SU-DHL-6 (cell line): ENCODE measurements at regions not wholly inside any gene's neighbourhood (a gene's known extent, or its start where the extent isn't known, plus 50 kb on each side); places are given as distances from the start of the nearest gene placed in this dataset.

Experiments used
- H2AFZ ChIP-seq: fragments of 200-600 bp; sonication (generic); 2 replicates; pipeline ENCODE4 v1.6.1; 2014; ENCODE audit warnings: low read depth, mild to moderate bottlenecking, moderate library complexity, mixed read lengths, antibody characterized with exemption, low read length; ENCODE audit not compliant: severe bottlenecking
- H3F3A ChIP-seq: fragments of 200-600 bp; shearing (Covaris generic); 2 replicates; pipeline ENCODE4 v1.6.0; 2016; ENCODE audit warnings: antibody characterized with exemption, mild to moderate bottlenecking; ENCODE audit not compliant: insufficient read depth
- H3K27ac ChIP-seq: fragments of 200-600 bp; sonication (generic); 2 replicates; pipeline ENCODE4 v1.5.1; 2016; ENCODE audit warnings: low read depth, mild to moderate bottlenecking, low read length, moderate library complexity, mixed read lengths
- H3K27me3 ChIP-seq: fragments of 200-600 bp; sonication (generic), shearing (Covaris generic); 2 replicates; pipeline ENCODE4 v1.6.0; 2014; ENCODE audit warnings: mild to moderate bottlenecking, low read length
- H3K36me3 ChIP-seq: fragments of 200-600 bp; sonication (generic); 2 replicates; pipeline ENCODE4 v1.6.1; 2014; ENCODE audit warnings: mild to moderate bottlenecking, low read length, mixed read lengths
- H3K4me2 ChIP-seq: fragments of 300-600, 200-600 bp; shearing (Covaris generic), sonication (generic); 2 replicates; pipeline ENCODE4 v1.6.0; 2014; ENCODE audit warnings: low read length, low read depth, mild to moderate bottlenecking; ENCODE audit not compliant: poor library complexity, severe bottlenecking
- H3K4me3 ChIP-seq: fragments of 200-600 bp; sonication (generic); 2 replicates; pipeline ENCODE4 v1.5.1; 2014; ENCODE audit warnings: antibody characterized with exemption, low read length, mild to moderate bottlenecking, mixed read lengths; ENCODE audit not compliant: insufficient read depth, poor library complexity, severe bottlenecking
- H3K79me2 ChIP-seq: fragments of 200-600 bp; sonication (generic); 2 replicates; pipeline ENCODE4 v1.6.1; 2014; ENCODE audit warnings: mild to moderate bottlenecking, low read length, moderate library complexity; ENCODE audit not compliant: insufficient read depth
- H3K9ac ChIP-seq: fragments of 200-600 bp; sonication (generic); 2 replicates; pipeline ENCODE4 v1.7.0; 2014; ENCODE audit warnings: mild to moderate bottlenecking, low read length
- H3K9me2 ChIP-seq: fragments of 200-600 bp; sonication (generic); replicated peaks from 2 replicates; pipeline ENCODE4 v1.6.1; 2014; ENCODE audit warnings: low read length; ENCODE audit not compliant: insufficient read depth
- H3K9me3 ChIP-seq: fragments of 200-600 bp; sonication (generic); 2 replicates; pipeline ENCODE4 v1.6.1; 2014; ENCODE audit warnings: low read length, mixed read lengths; ENCODE audit not compliant: insufficient read depth
- H4K20me1 ChIP-seq: fragments of 200-600 bp; sonication (generic); 2 replicates; pipeline ENCODE4 v1.6.1; 2014; ENCODE audit warnings: low read depth, mild to moderate bottlenecking, antibody characterized with exemption, low read length, moderate library complexity, mixed read lengths
- CTCF ChIP-seq: fragments of 200-600 bp; sonication (generic); IDR thresholded peaks from one replicate; pipeline ENCODE4 v1.5.1; 2017; ENCODE audit warnings: antibody characterized with exemption, mild to moderate bottlenecking, low read length, moderate library complexity; ENCODE audit not compliant: insufficient read depth, poor library complexity, severe bottlenecking
- EZH2phosphoT487 ChIP-seq: fragments of 200-600 bp; sonication (generic), shearing (Covaris generic); conservative IDR thresholded peaks from 2 replicates; pipeline ENCODE4 v1.6.1; 2018; ENCODE audit warnings: mild to moderate bottlenecking, antibody characterized with exemption, low read length, moderate library complexity, mixed read lengths

- Histone ChIP-seq H3K9me2 (no peaks in the 10 kb centered on the region), H2AFZ (no peak overlapping the region), H3K36me3 (no peaks in the 10 kb centered on the region), H3K79me2 (no peaks in the 10 kb centered on the region), H3K4me2 (no peak overlapping the region), H3K9me3 (no peaks in the 10 kb centered on the region), H3K4me3 (no peak overlapping the region), H3F3A (no peaks in the 10 kb centered on the region), H3K27me3 (no peaks in the 10 kb centered on the region), H3K9ac (no peak overlapping the region), H4K20me1 (no peaks in the 10 kb centered on the region), H3K27ac (no peak overlapping the region)
- no peak for TF ChIP-seq EZH2phosphoT487
- TF ChIP-seq CTCF = no peak
Observed at GRCh38 chr11:112847568-112847967, 113.7 kb upstream of the NCAM1 start.

GRCh38 chr11:112852143-112852866 is 108.9 kb upstream of the NCAM1 start:
- Histone ChIP-seq H3K27me3 (no peaks in the 10 kb centered on the region), H3F3A (no peaks in the 10 kb centered on the region), H2AFZ (no peak overlapping the region), H3K9ac (no peak overlapping the region), H3K9me3 (no peaks in the 10 kb centered on the region), H3K79me2 (no peaks in the 10 kb centered on the region), H4K20me1 (no peaks in the 10 kb centered on the region), H3K27ac (no peak overlapping the region), H3K36me3 (no peaks in the 10 kb centered on the region), H3K9me2 (no peaks in the 10 kb centered on the region), H3K4me2 (no peak overlapping the region), H3K4me3 (no peak overlapping the region)
- TF ChIP-seq CTCF = no peak
- no peak for TF ChIP-seq EZH2phosphoT487

DNA sequence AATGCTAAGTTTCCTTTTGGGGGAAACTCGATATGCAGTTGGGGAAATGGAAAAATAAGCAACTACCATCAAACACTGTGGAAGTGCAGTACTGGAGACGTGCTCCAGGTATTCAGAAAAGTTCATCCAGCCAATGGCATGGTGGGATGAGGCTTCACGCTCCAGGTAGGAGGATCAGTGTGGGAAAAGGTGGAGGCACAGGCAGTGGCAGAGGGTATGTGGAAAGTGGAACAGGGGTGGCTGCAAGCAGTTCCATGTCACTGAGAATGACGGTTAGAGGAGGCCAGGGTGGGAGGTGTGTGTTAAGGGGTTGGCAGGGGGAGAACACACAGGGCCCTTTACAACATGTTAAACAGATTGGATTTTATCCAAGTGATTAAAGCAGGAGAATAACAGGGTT is 105.1 kb upstream of the NCAM1 start:
- TF ChIP-seq CTCF (no peak), EZH2phosphoT487 (no peak)
- no peak overlapping the region for H3K9ac ChIP-seq
- H4K20me1 ChIP-seq = no peaks in the 10 kb centered on the region
- H3F3A ChIP-seq = no peaks in the 10 kb centered on the region
- H3K79me2 ChIP-seq = no peaks in the 10 kb centered on the region
- H3K9me3 ChIP-seq = peaks cover 4% of the 10 kb centered on the region; the same call in 1 of the 2 replicates
- no peaks in the 10 kb centered on the region for H3K36me3 ChIP-seq
- H3K4me2 ChIP-seq = no peak overlapping the region
- H2AFZ ChIP-seq = no peak overlapping the region
- no peaks in the 10 kb centered on the region for H3K27me3 ChIP-seq
- H3K4me3 ChIP-seq = no peak overlapping the region
- no peak overlapping the region for H3K27ac ChIP-seq
- no peaks in the 10 kb centered on the region for H3K9me2 ChIP-seq
